ENCODE measurements at regions not wholly inside any gene's neighbourhood (a gene's known extent, or its start where the extent isn't known, plus 50 kb on each side); places are given as distances from the start of the nearest gene placed in this dataset.

DNA sequence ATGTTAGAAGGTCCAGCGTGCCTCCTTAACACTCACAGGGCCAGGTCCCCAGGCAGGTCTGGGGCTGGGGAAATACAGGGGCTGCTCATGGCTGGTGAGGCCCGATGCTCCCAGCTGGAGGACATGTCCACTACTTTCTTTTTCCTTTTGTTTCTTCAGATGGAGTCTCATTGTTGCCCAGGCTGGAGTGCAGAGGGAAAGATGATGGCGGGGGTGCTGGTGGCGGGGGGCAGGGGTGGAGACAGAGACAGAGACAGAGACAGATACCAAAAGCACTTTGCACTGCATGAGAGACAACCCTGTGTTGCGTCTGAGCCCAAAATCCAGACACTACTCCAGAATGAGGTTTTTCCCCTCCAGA, 211.0 kb downstream of the SH3BP4 start:
- H3K4me3 ChIP-seq (ENCODE audit: low read depth, low read length): no peak overlapping the region
- DNase-seq (ENCODE audit: low read depth): no peak
- TF ChIP-seq, protein P1, sequence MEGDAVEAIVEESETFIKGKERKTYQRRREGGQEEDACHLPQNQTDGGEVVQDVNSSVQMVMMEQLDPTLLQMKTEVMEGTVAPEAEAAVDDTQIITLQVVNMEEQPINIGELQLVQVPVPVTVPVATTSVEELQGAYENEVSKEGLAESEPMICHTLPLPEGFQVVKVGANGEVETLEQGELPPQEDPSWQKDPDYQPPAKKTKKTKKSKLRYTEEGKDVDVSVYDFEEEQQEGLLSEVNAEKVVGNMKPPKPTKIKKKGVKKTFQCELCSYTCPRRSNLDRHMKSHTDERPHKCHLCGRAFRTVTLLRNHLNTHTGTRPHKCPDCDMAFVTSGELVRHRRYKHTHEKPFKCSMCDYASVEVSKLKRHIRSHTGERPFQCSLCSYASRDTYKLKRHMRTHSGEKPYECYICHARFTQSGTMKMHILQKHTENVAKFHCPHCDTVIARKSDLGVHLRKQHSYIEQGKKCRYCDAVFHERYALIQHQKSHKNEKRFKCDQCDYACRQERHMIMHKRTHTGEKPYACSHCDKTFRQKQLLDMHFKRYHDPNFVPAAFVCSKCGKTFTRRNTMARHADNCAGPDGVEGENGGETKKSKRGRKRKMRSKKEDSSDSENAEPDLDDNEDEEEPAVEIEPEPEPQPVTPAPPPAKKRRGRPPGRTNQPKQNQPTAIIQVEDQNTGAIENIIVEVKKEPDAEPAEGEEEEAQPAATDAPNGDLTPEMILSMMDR (IDR thresholded peaks at IDR 0.05; ENCODE audit: insufficient read depth, low read depth, low read length): no peak

DNA sequence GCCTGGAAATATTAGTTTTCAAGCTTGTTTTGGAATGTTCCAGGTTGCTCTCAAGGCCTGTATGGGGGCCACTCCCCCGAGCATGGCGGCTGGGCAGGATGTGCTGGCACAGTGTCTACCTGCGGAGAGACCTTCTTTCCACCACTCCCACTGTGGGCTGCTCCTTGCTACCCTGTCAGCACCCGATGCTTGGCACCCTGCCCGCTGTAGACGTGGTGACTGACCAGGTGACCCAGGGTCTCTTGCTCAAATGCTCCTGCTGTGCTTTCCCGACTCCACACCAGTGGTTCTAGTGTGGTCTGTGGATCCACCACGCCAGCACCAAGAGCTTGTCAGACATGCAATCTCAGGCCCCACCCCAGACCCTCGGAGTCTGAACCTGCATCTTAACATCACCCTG, 213.3 kb downstream of the SH3BP4 start:
- no peak overlapping the region for H3K4me3 ChIP-seq (ENCODE audit: low read depth, low read length)
- no peak for DNase-seq (ENCODE audit: low read depth)
- TF ChIP-seq, protein P1 (IDR thresholded peaks at IDR 0.05; ENCODE audit: insufficient read depth, low read depth, low read length): no peak

DNA sequence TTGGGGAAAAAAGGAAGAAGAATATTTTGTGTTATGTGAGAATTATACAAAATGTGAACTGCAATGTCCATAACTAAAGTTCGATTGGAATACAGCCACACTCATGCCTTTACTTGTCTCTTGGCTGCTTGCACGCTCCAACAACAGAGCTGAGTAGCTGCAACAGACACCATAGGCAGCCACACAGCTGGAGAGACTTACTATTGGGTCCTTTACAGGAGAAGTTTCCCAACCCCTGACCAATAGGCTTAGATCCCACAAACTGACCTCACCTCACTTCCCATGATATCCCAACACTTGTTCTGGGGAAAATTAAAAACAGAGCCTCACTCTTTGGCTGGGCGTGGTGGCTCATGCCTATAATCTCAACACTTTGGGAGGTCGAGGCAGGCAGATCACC, 213.8 kb downstream of the SH3BP4 start:
- DNase-seq (ENCODE audit: low read depth): no peak
- no peak overlapping the region for H3K4me3 ChIP-seq (ENCODE audit: low read depth, low read length)
- TF ChIP-seq, protein P1 (IDR thresholded peaks at IDR 0.05; ENCODE audit: insufficient read depth, low read depth, low read length): no peak

DNA sequence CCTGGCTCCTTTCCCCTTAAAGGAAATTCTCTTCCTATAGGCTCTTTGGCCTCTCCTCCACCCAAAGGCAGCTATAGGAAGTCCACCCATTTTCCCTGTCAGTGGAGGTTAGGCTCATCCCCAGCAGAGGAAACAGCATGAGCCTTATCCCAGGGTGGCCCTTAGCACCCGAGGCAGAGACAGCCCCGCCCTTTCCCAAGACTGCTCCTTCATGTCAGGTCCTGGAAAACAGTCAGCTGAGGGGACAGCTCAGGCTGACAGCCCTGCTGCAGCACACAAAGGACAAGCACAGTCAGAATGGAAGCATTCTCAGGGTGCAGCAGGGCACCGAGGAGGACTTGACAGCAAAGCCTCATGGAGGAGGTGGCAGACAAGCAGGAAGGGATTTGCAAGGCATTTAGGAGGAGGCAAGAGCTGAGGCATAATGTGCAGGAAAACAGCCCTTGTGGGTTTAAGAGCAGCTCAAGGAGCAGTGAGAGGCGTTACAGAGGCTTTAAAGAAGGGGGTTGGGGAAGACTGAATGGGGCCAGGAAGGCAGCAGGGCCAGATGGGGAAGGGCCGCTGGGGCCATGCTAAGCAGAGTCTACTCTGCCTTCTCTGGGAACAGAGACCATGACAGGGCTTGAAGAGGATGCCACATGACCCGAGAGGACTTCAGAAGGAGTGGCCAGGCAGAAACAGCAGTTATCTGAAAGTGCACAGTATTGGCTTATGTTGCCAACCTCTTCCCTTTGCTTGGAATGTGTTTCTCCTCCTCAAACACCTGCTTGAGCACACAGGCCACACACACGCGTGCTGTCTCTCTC, 216.6 kb downstream of the SH3BP4 start:
- H3K4me3 ChIP-seq (ENCODE audit: low read depth, low read length): no peak overlapping the region
- DNase-seq (ENCODE audit: low read depth): no peak
- TF ChIP-seq, protein P1 (IDR thresholded peaks at IDR 0.05; ENCODE audit: insufficient read depth, low read depth, low read length): no peak

DNA sequence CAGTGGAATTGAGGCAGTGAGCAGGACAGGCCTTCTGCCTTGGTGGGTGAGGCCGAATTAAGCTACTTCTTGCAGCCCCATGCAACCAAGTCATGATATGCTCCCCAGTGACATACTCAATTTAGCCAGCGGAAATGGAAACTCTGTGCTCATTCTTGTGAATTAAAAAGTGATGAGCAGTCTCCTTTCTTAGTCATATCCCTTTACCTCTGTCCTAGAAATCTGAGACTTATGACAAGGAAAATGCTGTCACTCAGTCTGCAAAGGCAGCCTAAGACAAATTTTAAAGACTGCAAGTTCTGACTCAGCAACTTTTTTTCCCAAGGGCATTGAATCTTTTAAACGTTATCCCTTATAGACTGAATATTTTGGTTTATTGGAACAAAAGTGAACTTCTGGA, 218.2 kb downstream of the SH3BP4 start:
- no peak overlapping the region for H3K4me3 ChIP-seq (ENCODE audit: low read depth, low read length)
- TF ChIP-seq, protein P1 (IDR thresholded peaks at IDR 0.05; ENCODE audit: insufficient read depth, low read depth, low read length): no peak
- peak; percentile 35 for DNase-seq (ENCODE audit: low read depth)

DNA sequence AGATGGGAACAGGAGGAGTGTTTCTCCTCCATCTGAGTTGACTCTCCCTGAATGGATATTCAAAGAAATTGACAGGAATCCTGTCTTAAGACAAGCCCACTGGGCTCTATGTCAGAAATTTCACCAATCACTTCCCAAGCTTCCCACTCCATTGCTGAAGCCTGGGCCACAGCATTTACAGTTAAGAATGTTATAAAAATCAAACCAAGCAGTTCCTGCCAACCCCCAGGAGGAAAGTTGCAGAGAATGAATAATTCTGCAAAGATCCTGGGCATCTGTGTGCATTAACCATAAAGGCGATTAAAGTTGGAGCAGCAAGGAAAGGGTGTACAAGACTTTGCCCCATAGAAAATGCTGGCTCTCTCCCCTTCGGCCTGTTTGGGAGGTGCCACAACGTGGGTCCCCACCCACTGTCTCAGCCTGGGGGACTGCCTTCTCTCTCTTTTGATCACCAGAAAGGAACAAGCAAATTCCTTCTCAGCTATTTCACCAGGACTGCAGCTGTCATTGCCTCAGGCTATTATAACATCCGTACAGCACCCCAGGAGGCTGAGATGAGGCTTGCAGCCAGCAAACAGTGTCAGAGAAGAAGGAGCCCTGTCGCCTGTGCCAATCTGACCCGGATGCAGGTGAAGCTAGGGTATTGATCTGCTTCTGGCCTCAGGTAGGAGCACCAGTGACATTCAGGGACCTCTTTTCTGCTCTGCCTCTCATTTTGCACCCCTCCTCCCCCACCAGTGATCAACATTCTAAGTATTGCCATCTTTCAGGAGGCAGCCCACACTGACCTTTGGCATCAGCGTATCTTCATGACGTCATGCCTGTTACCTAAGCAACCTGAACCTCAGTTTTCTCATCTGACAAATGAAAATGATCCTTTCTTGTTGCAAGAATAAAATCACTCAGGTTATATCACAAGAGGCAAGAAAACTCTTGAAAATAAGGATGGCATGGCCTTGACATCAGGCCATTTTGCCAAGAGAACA, 219.0 kb downstream of the SH3BP4 start:
- peak; percentile 71 for DNase-seq (ENCODE audit: low read depth)
- TF ChIP-seq, protein P1 (IDR thresholded peaks at IDR 0.05; ENCODE audit: insufficient read depth, low read depth, low read length): peak; percentile 42
- no peak overlapping the region for H3K4me3 ChIP-seq (ENCODE audit: low read depth, low read length)
